GM12878 (cell line): ENCODE measurements at regions not wholly inside any gene's neighbourhood (a gene's known extent, or its start where the extent isn't known, plus 50 kb on each side); places are given as distances from the start of the nearest gene placed in this dataset.

Source experiments
- ATAC-seq: fragments of 200-7000 bp; cut with Tn5 transposase; 3 replicates; pipeline ENCODE4 v1.9.1; 2020; ENCODE audit warnings: mild to moderate bottlenecking, moderate library complexity
- BruUV-seq: library from RNA; stranded (reverse); fragments of 400-500 nt; replicated peaks from 2 replicates; lab custom pipeline; 2021; lab: Mats Ljungman, UMichigan
- CTCF ChIA-PET: fragments of 300-600 bp; sonication (Branson Sonifier 250); formaldehyde crosslinking; extraction: SDS; loops from one replicate; lab custom pipeline; 2021; ENCODE audit warnings: inconsistent platforms; lab: Yijun Ruan, JAX
- POLR2A ChIA-PET: fragments of 350-600 bp; formaldehyde crosslinking; extraction: SDS; loops from one replicate; lab custom pipeline; 2021; ENCODE audit warnings: inconsistent platforms; lab: Charles Lee
- RAD21 ChIA-PET: fragments of 300-600 bp; sonication (Branson Sonifier 250); formaldehyde crosslinking; loops from one replicate; lab custom pipeline; 2023; ENCODE audit warnings: antibody characterized with exemption; ENCODE audit not compliant: unreplicated experiment; lab: Charles Lee
- SMC1A ChIA-PET: fragments of 300-600 bp; sonication (Branson Sonifier 250); formaldehyde crosslinking; loops from one replicate; lab custom pipeline; 2023; ENCODE audit not compliant: unreplicated experiment, uncharacterized antibody; lab: Charles Lee
- DNase-seq: peaks from one replicate; pipeline ENCODE4 v3.0.0-alpha.2; 2011; ENCODE audit warnings: low read depth, low spot score
- FAIRE-seq: peaks from 3 replicates; lab custom pipeline; 2011; peaks lifted over from hg19 to GRCh38; lab: Jason Lieb, UNC
- H2AFZ ChIP-seq: 2 replicates; pipeline ENCODE4 v1.6.0; 2011; ENCODE audit warnings: low read depth, low read length, control low read depth; ENCODE audit not compliant: control insufficient read depth
- H3K27ac ChIP-seq: 2 replicates; pipeline ENCODE4 v1.5.1; 2011; ENCODE audit warnings: control low read depth; ENCODE audit not compliant: control insufficient read depth, insufficient read depth
- H3K27me3 ChIP-seq, 2 experiments: replicated peaks in 1 of 2; 2 replicates each; pipeline versions ENCODE4 v1.6.0 to v1.6.1; 2011; ENCODE audit warnings: low read length in 1 of 2; ENCODE audit not compliant: control insufficient read depth in 2 of 2, insufficient read depth in 2 of 2
- H3K36me3 ChIP-seq, 2 experiments: 2 replicates each; pipeline ENCODE4 v1.5.1; 2011; ENCODE audit warnings: low read length in 1 of 2; ENCODE audit not compliant: control insufficient read depth in 2 of 2, insufficient read depth in 2 of 2
- H3K4me1 ChIP-seq: 2 replicates; pipeline ENCODE4 v1.6.1; 2011; ENCODE audit warnings: mild to moderate bottlenecking, low read length, moderate library complexity, mixed read lengths; ENCODE audit not compliant: control insufficient read depth, insufficient read depth
- H3K4me2 ChIP-seq: 2 replicates; pipeline ENCODE4 v1.6.0; 2011; ENCODE audit warnings: control low read depth; ENCODE audit not compliant: control insufficient read depth, insufficient read depth
- H3K4me3 ChIP-seq: fragments of 200-600 bp; sonication (generic); 2 replicates; pipeline ENCODE4 v1.5.1; 2016
- H3K79me2 ChIP-seq: 2 replicates; pipeline ENCODE4 v1.6.0; 2011; ENCODE audit warnings: low read length; ENCODE audit not compliant: control insufficient read depth, insufficient read depth
- H3K9ac ChIP-seq: 2 replicates; pipeline ENCODE4 v1.8.0; 2011; ENCODE audit warnings: low read length, control low read depth, mixed read lengths; ENCODE audit not compliant: control insufficient read depth, insufficient read depth
- H3K9me3 ChIP-seq: replicated peaks from 3 replicates; pipeline ENCODE4 v1.5.1; 2011; ENCODE audit warnings: mild to moderate bottlenecking, low read length; ENCODE audit not compliant: control insufficient read depth, insufficient read depth
- H4K20me1 ChIP-seq: 2 replicates; pipeline ENCODE4 v1.6.0; 2011; ENCODE audit not compliant: control insufficient read depth, insufficient read depth
- BMI1 ChIP-seq: fragments of 450-650 bp; IDR thresholded peaks from 2 replicates; pipeline ENCODE4 v1.6.1; 2016; ENCODE audit warnings: mild to moderate bottlenecking, moderate library complexity, borderline replicate concordance
- CEBPB ChIP-seq, 2 experiments: fragments of 150-350 bp in 1 of 2; IDR thresholded peaks; 2 replicates each; pipeline ENCODE4 v1.6.1; 2012 to 2014; ENCODE audit warnings: low read depth in 2 of 2, low read length in 2 of 2, borderline replicate concordance in 1 of 2, inconsistent platforms in 1 of 2
- CEBPZ ChIP-seq: fragments of 150-350 bp; IDR thresholded peaks from 2 replicates; pipeline ENCODE4 v1.6.1; 2016; ENCODE audit warnings: low read depth, low read length
- CREM ChIP-seq: IDR thresholded peaks from 2 replicates; pipeline ENCODE4 v1.6.1; 2014; ENCODE audit warnings: antibody characterized with exemption, low read depth
- DPF2 ChIP-seq: fragments of 450-650 bp; IDR thresholded peaks from 2 replicates; pipeline ENCODE4 v1.6.1; 2017; ENCODE audit warnings: mild to moderate bottlenecking
- EP300 ChIP-seq, 2 experiments: fragments of 150-350 bp in 1 of 2; IDR thresholded peaks; 2 replicates each; pipeline ENCODE4 v1.6.1; 2011 to 2012; ENCODE audit warnings: low read depth in 2 of 2, low read length in 2 of 2, borderline replicate concordance in 1 of 2, improper control_type of control experiment in 1 of 2, inconsistent platforms in 1 of 2; ENCODE audit not compliant: control insufficient read depth in 1 of 2
- HDAC6 ChIP-seq: fragments of 200-600 bp; sonication (generic); IDR thresholded peaks from one replicate; pipeline ENCODE4 v1.8.0; 2017; ENCODE audit warnings: antibody characterized with exemption; ENCODE audit not compliant: unreplicated experiment
- JUNB ChIP-seq: IDR thresholded peaks from 2 replicates; pipeline ENCODE4 v1.6.1; 2016; ENCODE audit warnings: antibody characterized with exemption, mild to moderate bottlenecking
- NRF1 ChIP-seq: conservative IDR thresholded peaks from 2 replicates; pipeline ENCODE4 v1.6.1; 2011; ENCODE audit warnings: mild to moderate bottlenecking, low read depth, low read length, improper control_type of control experiment
- RAD21 ChIP-seq: IDR thresholded peaks from 2 replicates; pipeline ENCODE4 v1.6.1; 2011; ENCODE audit warnings: mild to moderate bottlenecking, low read depth, low read length, moderate library complexity; ENCODE audit not compliant: insufficient read depth
- RELA ChIP-seq: fragments of 450-650 bp; IDR thresholded peaks from 2 replicates; pipeline ENCODE4 v1.8.0; 2014; ENCODE audit warnings: borderline replicate concordance; ENCODE audit not compliant: partially characterized antibody
- SMC3 ChIP-seq: IDR thresholded peaks from 2 replicates; pipeline ENCODE4 v1.6.1; 2011; ENCODE audit warnings: low read length, improper control_type of control experiment, borderline replicate concordance
- SPI1 ChIP-seq: IDR thresholded peaks from 2 replicates; pipeline ENCODE4 v1.6.1; 2011; ENCODE audit warnings: low read depth, mild to moderate bottlenecking, low read length, moderate library complexity, borderline replicate concordance; ENCODE audit not compliant: insufficient read depth
- SREBF2 ChIP-seq: IDR thresholded peaks from 2 replicates; pipeline ENCODE4 v1.6.1; 2012; ENCODE audit warnings: mild to moderate bottlenecking, low read length
- SRF ChIP-seq, 2 experiments: IDR thresholded peaks; 2 replicates each; pipeline ENCODE4 v1.6.1; 2011; ENCODE audit warnings: low read depth in 2 of 2, low read length in 2 of 2, mild to moderate bottlenecking in 1 of 2, moderate library complexity in 1 of 2
- USF2 ChIP-seq: IDR thresholded peaks from 2 replicates; pipeline ENCODE4 v1.6.1; 2011; ENCODE audit warnings: low read depth, low read length, improper control_type of control experiment, borderline replicate concordance
- WRNIP1 ChIP-seq: IDR thresholded peaks from 2 replicates; pipeline ENCODE4 v1.6.1; 2011; ENCODE audit warnings: low read depth, low read length, improper control_type of control experiment, borderline replicate concordance
- ZNF592 ChIP-seq: fragments of 450-650 bp; IDR thresholded peaks from 2 replicates; pipeline ENCODE4 v1.6.1; 2017; ENCODE audit warnings: mild to moderate bottlenecking, moderate library complexity
- WGBS: methylation state at CpG from one replicate; pipeline ENCODE4 v1.1.6; 2016; ENCODE audit warnings: low lambda C conversion rate; ENCODE audit not compliant: insufficient replicate concordance, insufficient coverage; ENCODE audit errors: missing lambda C conversion rate; 5-methylcytosine and 5-hydroxymethylcytosine counted together
- in situ Hi-C: fragments of 300-500 bp; cut with MboI; formaldehyde crosslinking; loops from 9 replicates; pipeline ENCODE4 v1.14.3; 2018; ENCODE audit warnings: mixed read lengths
- intact Hi-C: fragments of 100-400 bp; cut with micrococcal nuclease; formaldehyde crosslinking; loops from one replicate; pipeline ENCODE4 v1.14.2; 2022; ENCODE audit not compliant: unreplicated experiment

- H3K27me3 ChIP-seq: no peaks in the 10 kb centered on the region
- 12% methylated on average over 6 of the region's 6 CpGs for WGBS
- ATAC-seq: no peak
- H3K36me3 ChIP-seq: no peaks in the 10 kb centered on the region
- H3K9me3 ChIP-seq: no peaks in the 10 kb centered on the region; the same call in 2 of the 3 replicates
- CTCF ChIA-PET: no interaction called here
- TF ChIP-seq SPI1 (no peak), USF2 (no peak), WRNIP1 (no peak), CEBPB (IDR thresholded peaks at IDR 0.05; ENCODE audit: borderline replicate concordance in 1 of 2, low read depth in 2 of 2, low read length in 2 of 2) (no peak), DPF2 (no peak), CEBPZ (no peak), SRF (IDR thresholded peaks at IDR 0.05; ENCODE audit: low read depth in 2 of 2, low read length in 2 of 2) (no peak), NRF1 (no peak), RAD21 (no peak), EP300 (IDR thresholded peaks at IDR 0.05; ENCODE audit: borderline replicate concordance in 1 of 2, control insufficient read depth in 1 of 2, low read depth in 2 of 2, low read length in 2 of 2) (no peak), RELA (no peak), CREM (no peak), SMC3 (no peak), JUNB (no peak), SREBF2 (no peak), BMI1 (no peak), HDAC6 (no peak), ZNF592 (no peak)
- TF ChIP-seq, all 136 proteins: peak for 0
- no peak for FAIRE-seq
- H2AFZ ChIP-seq: no peak overlapping the region
- POLR2A ChIA-PET: no interaction called here
- SMC1A ChIA-PET: no interaction called here
- H3K79me2 ChIP-seq: no peaks in the 10 kb centered on the region
- H3K4me1 ChIP-seq: no peaks in the 10 kb centered on the region
- H4K20me1 ChIP-seq: no peaks in the 10 kb centered on the region
- no peak overlapping the region for H3K9ac ChIP-seq
- no TSS peak for BruUV-seq
- H3K4me2 ChIP-seq: no peak overlapping the region
- H3K4me3 ChIP-seq: no peak overlapping the region
- in situ Hi-C loops (no loop called here), intact Hi-C loops (no loop called here)
- RAD21 ChIA-PET: no interaction called here
- H3K27ac ChIP-seq: no peak overlapping the region
- no peak for DNase-seq
Observed at GRCh38 chr16:5166486-5166885, 68.9 kb upstream of the EEF2KMT start.
